H1 (cell line): ENCODE measurements at regions not wholly inside any gene's neighbourhood (a gene's known extent, or its start where the extent isn't known, plus 50 kb on each side); places are given as distances from the start of the nearest gene placed in this dataset.

Experiments
- CTCF ChIA-PET: fragments of 300-600 bp; sonication (Branson Sonifier 250); formaldehyde crosslinking; loops from one replicate; lab custom pipeline; 2021; ENCODE audit not compliant: partially characterized antibody; lab: Charles Lee
- POLR2A ChIA-PET: fragments of 300-600 bp; sonication (Branson Sonifier 250); formaldehyde crosslinking; loops from one replicate; lab custom pipeline; 2021; ENCODE audit warnings: inconsistent platforms; ENCODE audit not compliant: partially characterized antibody; lab: Charles Lee
- DNase-seq, 2 experiments: peaks; one replicate each; pipeline versions ENCODE4 v3.0.0 to v3.0.0-alpha.2; 2010 to 2022; ENCODE audit warnings: low spot score in 2 of 2, low read depth in 1 of 2, mixed read lengths in 1 of 2
- FAIRE-seq: peaks from 2 replicates; lab custom pipeline; 2011; peaks lifted over from hg19 to GRCh38; lab: Jason Lieb, UNC
- H2AFZ ChIP-seq: 2 replicates; pipeline ENCODE4 v1.8.1; 2012; ENCODE audit warnings: low read length, inconsistent platforms
- H2AK5ac ChIP-seq: 2 replicates; pipeline ENCODE4 v1.6.1; 2013; ENCODE audit warnings: low read depth, low read length
- H2BK120ac ChIP-seq: replicated peaks from 2 replicates; pipeline ENCODE3; 2013; ENCODE audit warnings: low read depth, low read length, inconsistent platforms
- H2BK12ac ChIP-seq: 2 replicates; pipeline ENCODE4 v1.6.1; 2013; ENCODE audit warnings: low read depth, low read length
- H2BK15ac ChIP-seq: 2 replicates; pipeline ENCODE4 v1.6.1; 2013; ENCODE audit warnings: low read length
- H2BK20ac ChIP-seq: 2 replicates; pipeline ENCODE4 v1.6.1; 2013; ENCODE audit warnings: low read length
- H2BK5ac ChIP-seq: 2 replicates; pipeline ENCODE4 v1.6.1; 2013; ENCODE audit warnings: low read depth, low read length
- H3K14ac ChIP-seq: 2 replicates; pipeline ENCODE4 v1.6.1; 2013; ENCODE audit warnings: inconsistent platforms; ENCODE audit not compliant: insufficient read length
- H3K18ac ChIP-seq: 2 replicates; pipeline ENCODE4 v1.6.1; 2013; ENCODE audit warnings: low read length; ENCODE audit errors: extremely low read depth
- H3K23ac ChIP-seq: 2 replicates; pipeline ENCODE4 v1.6.1; 2013; ENCODE audit warnings: inconsistent platforms; ENCODE audit not compliant: insufficient read length
- H3K23me2 ChIP-seq: 2 replicates; pipeline ENCODE4 v1.6.1; 2013; ENCODE audit warnings: low read depth, low read length
- H3K27ac ChIP-seq: 2 replicates; pipeline ENCODE4 v1.6.1; 2011; ENCODE audit warnings: low read depth, low read length, inconsistent platforms
- H3K27me3 ChIP-seq, 4 experiments: replicated peaks in 1 of 4; 1 replicate in 1 of 4; 2 replicates in 3 of 4; pipeline versions ENCODE4 v1.6.1 to v1.8.1; 2011 to 2013; ENCODE audit warnings: low read length in 3 of 4, mild to moderate bottlenecking in 3 of 4, inconsistent platforms in 2 of 4, mixed read lengths in 2 of 4, moderate library complexity in 1 of 4; ENCODE audit not compliant: control insufficient read depth in 3 of 4, insufficient read depth in 3 of 4; ENCODE audit errors: extremely low read depth in 1 of 4
- H3K36me3 ChIP-seq, 4 experiments: 2 replicates each; pipeline versions ENCODE4 v1.6.1 to v1.8.1; 2011 to 2013; ENCODE audit warnings: mild to moderate bottlenecking in 4 of 4, low read length in 3 of 4, moderate library complexity in 2 of 4, control low read depth in 1 of 4, inconsistent platforms in 1 of 4; ENCODE audit not compliant: insufficient read depth in 4 of 4, control insufficient read depth in 2 of 4
- H3K4ac ChIP-seq: replicated peaks from 2 replicates; pipeline ENCODE3; 2013; ENCODE audit warnings: low read length, low read depth, mixed read lengths, inconsistent platforms; ENCODE audit not compliant: insufficient read length
- H3K4me1 ChIP-seq, 4 experiments: replicated peaks in 1 of 4; 1 replicate in 1 of 4; 2 replicates in 3 of 4; pipeline versions ENCODE4 v1.6.1 to v1.8.1; 2011 to 2013; ENCODE audit warnings: low read length in 3 of 4, inconsistent platforms in 2 of 4, mixed read lengths in 1 of 4; ENCODE audit not compliant: insufficient read depth in 4 of 4, control insufficient read depth in 3 of 4
- H3K4me2 ChIP-seq, 2 experiments: 2 replicates each; pipeline versions ENCODE4 v1.6.1 to v1.8.1; 2011 to 2013; ENCODE audit warnings: low read depth in 2 of 2, low read length in 2 of 2, control low read depth in 1 of 2, inconsistent platforms in 1 of 2, mild to moderate bottlenecking in 1 of 2; ENCODE audit not compliant: insufficient read depth in 1 of 2
- H3K4me3 ChIP-seq, 4 experiments: fragments of 200-600, 300-600 bp in 1 of 4; sonication (generic), shearing (Covaris generic), sonication (Bioruptor Twin) in 1 of 4; 2 replicates each; pipeline versions ENCODE4 v1.5.1 to v1.8.1; 2011 to 2016; ENCODE audit warnings: low read length in 4 of 4, low read depth in 3 of 4, control low read depth in 2 of 4, inconsistent platforms in 2 of 4, mild to moderate bottlenecking in 2 of 4, mixed read lengths in 1 of 4, moderate library complexity in 1 of 4; ENCODE audit not compliant: insufficient read depth in 2 of 4; ENCODE audit errors: extremely low read depth in 1 of 4
- H3K56ac ChIP-seq: replicated peaks from 2 replicates; pipeline ENCODE3; 2013; ENCODE audit warnings: low read depth, mild to moderate bottlenecking, mixed read lengths, low read length, inconsistent platforms; ENCODE audit not compliant: insufficient read length
- H3K79me1 ChIP-seq: 2 replicates; pipeline ENCODE4 v1.6.1; 2013; ENCODE audit warnings: low read depth, low read length, control low read depth
- H3K79me2 ChIP-seq, 2 experiments: 2 replicates each; pipeline versions ENCODE4 v1.6.1 to v1.8.1; 2012 to 2013; ENCODE audit warnings: low read length in 2 of 2, mild to moderate bottlenecking in 2 of 2, inconsistent platforms in 1 of 2; ENCODE audit not compliant: insufficient read depth in 2 of 2, control insufficient read depth in 1 of 2
- H3K9ac ChIP-seq, 4 experiments: replicated peaks in 1 of 4; 1 replicate in 1 of 4; 2 replicates in 3 of 4; pipeline versions ENCODE4 v1.6.1 to v1.8.1; 2011 to 2013; ENCODE audit warnings: low read depth in 3 of 4, low read length in 3 of 4, control low read depth in 2 of 4, mild to moderate bottlenecking in 2 of 4, moderate library complexity in 2 of 4, inconsistent platforms in 1 of 4; ENCODE audit errors: extremely low read depth in 1 of 4
- H3K9me3 ChIP-seq, 2 experiments: 2 replicates each; pipeline versions ENCODE4 v1.6.1 to v1.8.1; 2012 to 2013; ENCODE audit warnings: mild to moderate bottlenecking in 2 of 2, moderate library complexity in 2 of 2, control low read depth in 1 of 2, inconsistent platforms in 1 of 2, low read depth in 1 of 2, low read length in 1 of 2, mixed read lengths in 1 of 2; ENCODE audit not compliant: insufficient read depth in 2 of 2
- H4K20me1 ChIP-seq, 2 experiments: replicated peaks in 1 of 2; 2 replicates each; pipeline versions ENCODE3 to v1.8.1; 2011 to 2013; ENCODE audit warnings: inconsistent platforms in 2 of 2, low read length in 2 of 2, mild to moderate bottlenecking in 1 of 2; ENCODE audit not compliant: insufficient read depth in 2 of 2, control insufficient read depth in 1 of 2
- H4K5ac ChIP-seq: 2 replicates; pipeline ENCODE4 v1.6.1; 2013; ENCODE audit warnings: low read length, low read depth, mixed read lengths, inconsistent platforms; ENCODE audit not compliant: insufficient read length
- H4K8ac ChIP-seq: 2 replicates; pipeline ENCODE4 v1.8.0; 2013; ENCODE audit warnings: mild to moderate bottlenecking, moderate library complexity, low read length, inconsistent platforms; ENCODE audit not compliant: insufficient read depth; ENCODE audit errors: extremely low read depth
- H4K91ac ChIP-seq: replicated peaks from 2 replicates; pipeline ENCODE3; 2013; ENCODE audit warnings: low read length, mixed read lengths, inconsistent platforms; ENCODE audit not compliant: insufficient read length
- POLR2AphosphoS5 ChIP-seq: IDR thresholded peaks from 2 replicates; pipeline ENCODE4 v1.6.1; 2011; ENCODE audit warnings: low read depth, low read length
- WGBS, 2 experiments: shearing (Covaris generic) in 1 of 2; methylation state at CpG; one replicate each; pipeline versions ENCODE4 v1.1.6 to v1.1.7; 2013 to 2015; ENCODE audit warnings: low lambda C conversion rate in 2 of 2, mixed read lengths in 2 of 2, inconsistent platforms in 1 of 2, low coverage in 1 of 2, missing lambda C conversion rate in 1 of 2; ENCODE audit not compliant: insufficient replicate concordance in 2 of 2, insufficient coverage in 1 of 2, insufficient read length in 1 of 2; ENCODE audit errors: extremely low coverage in 1 of 2, missing lambda C conversion rate in 1 of 2; 5-methylcytosine and 5-hydroxymethylcytosine counted together

DNA sequence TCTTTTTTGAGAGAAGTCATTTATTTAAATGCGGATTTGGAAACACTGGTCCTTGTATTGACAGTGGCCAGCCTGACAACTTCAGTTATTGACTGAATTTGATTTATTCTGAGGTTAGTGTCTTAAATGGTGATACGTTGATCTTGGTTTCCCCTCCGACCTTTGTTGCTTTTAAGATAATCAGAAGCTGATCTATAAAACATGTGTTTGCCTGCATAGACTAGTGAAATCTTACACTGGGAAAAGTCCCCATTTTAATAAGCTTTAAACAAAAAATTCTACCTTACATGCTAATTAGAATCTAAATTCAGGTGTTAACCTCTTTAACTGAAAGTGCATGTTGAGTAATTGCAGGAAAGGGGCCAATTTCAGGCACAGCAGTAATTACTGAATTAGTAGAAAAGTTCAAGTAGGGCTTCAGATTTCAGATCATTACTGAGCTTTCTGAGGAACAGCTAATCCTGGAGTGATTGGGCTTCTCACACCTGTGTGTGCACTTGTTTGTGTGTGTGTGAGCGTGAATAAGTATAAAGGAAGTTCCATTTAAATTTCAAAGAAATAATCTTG, 221.4 kb downstream of the SOX2 start:
- no peak overlapping the region for H3K9ac ChIP-seq
- POLR2A ChIA-PET = no interaction called here
- H3K79me2 ChIP-seq = no peaks in the 10 kb centered on the region
- no peak overlapping the region for H4K8ac ChIP-seq
- H3K27me3 ChIP-seq = no peaks in the 10 kb centered on the region
- H4K5ac ChIP-seq = no peak overlapping the region
- no peak overlapping the region for H3K27ac ChIP-seq
- CTCF ChIA-PET = interaction anchor here (0.7 to 1.1 kb wide), 3 partner anchors 17 to 54 kb away, joined by 3 read pairs; no protein-coding TSS in a partner anchor
- H3K56ac ChIP-seq = no peak overlapping the region
- H3K4me1 ChIP-seq = peaks cover 0 to 7% (median 3%) of the 10 kb centered on the region in 4 experiments; a peak in 4 of 7 replicates
- no peak overlapping the region for H3K4ac ChIP-seq
- no peak overlapping the region for H3K23ac ChIP-seq
- no peak overlapping the region for H3K4me3 ChIP-seq
- no peak overlapping the region for H4K91ac ChIP-seq
- no peak overlapping the region for H3K4me2 ChIP-seq
- H2BK15ac ChIP-seq = no peak overlapping the region
- no peak overlapping the region for H2BK5ac ChIP-seq
- no peak for TF ChIP-seq POLR2AphosphoS5
- H3K79me1 ChIP-seq = no peaks in the 10 kb centered on the region
- no peak overlapping the region for H2BK12ac ChIP-seq
- H2BK120ac ChIP-seq = no peak overlapping the region
- H2BK20ac ChIP-seq = no peak overlapping the region
- H4K20me1 ChIP-seq = no peaks in the 10 kb centered on the region
- DNase-seq (no peak), FAIRE-seq (no peak)
- no peak overlapping the region for H2AFZ ChIP-seq
- no peaks in the 10 kb centered on the region for H3K36me3 ChIP-seq
- H3K9me3 ChIP-seq = no peaks in the 10 kb centered on the region
- H3K14ac ChIP-seq = no peak overlapping the region
- no peaks in the 10 kb centered on the region for H3K23me2 ChIP-seq
- WGBS, 2 experiments = 88% methylated on average over 4 of the region's 4 CpGs; no CpG with 5 or more reads in 1 of the 2 experiments
- no peak overlapping the region for H2AK5ac ChIP-seq
- H3K18ac ChIP-seq = peak overlapping the region; percentile 32; the same call in 1 of the 2 replicates
